GM10266 (cell line): ENCODE measurements at regions not wholly inside any gene's neighbourhood (a gene's known extent, or its start where the extent isn't known, plus 50 kb on each side); places are given as distances from the start of the nearest gene placed in this dataset.
"Not testable (repeated sequence)": the region's sequence is repeated elsewhere in the genome, so short reads cannot be mapped to it uniquely, and the experiment has no call there.

ENCODE experiments used
- DNase-seq: peaks from one replicate; pipeline ENCODE4 v3.0.0; 2012; ENCODE audit errors: extremely low spot score
- TF ChIP-seq, protein P1 (sequence below): IDR thresholded peaks from 2 replicates; pipeline ENCODE4 v1.5.1; 2012; ENCODE audit warnings: mild to moderate bottlenecking, low read depth; ENCODE audit not compliant: control insufficient read depth, insufficient read depth; ENCODE audit errors: missing control alignments

DNA sequence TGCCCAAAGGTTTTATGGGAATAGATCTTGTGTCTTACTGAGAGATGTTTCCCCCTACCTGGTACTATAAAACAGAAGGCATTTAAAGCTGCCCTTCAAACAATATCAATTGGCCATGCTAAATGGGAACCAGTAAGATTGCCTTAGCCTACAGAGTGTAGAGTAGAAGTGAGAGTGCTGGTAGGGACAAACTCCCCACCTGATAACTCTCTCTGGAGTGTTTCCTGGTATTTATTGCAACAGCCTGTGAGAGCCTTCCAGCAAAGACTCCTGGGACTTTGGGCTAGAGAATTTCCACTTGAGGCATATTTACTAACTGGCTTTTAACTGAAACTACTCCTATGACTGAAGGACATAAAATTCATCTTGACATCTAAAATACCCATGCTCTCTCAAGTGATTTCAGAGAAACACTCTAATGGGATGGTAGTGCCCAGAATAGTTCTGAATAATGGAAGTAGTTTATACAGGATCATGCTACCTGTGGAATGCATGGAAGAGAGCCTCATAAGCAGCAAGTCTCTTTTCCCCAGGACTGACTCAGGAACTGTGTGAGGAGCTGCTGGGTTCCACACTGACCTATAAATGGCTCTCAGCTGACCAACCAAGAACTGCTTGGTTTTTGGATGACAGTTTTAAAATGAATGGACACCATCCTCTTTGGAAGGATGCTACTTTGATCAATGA is 132.7 kb upstream of the SLITRK5 start:
- DNase-seq, result no peak
- TF ChIP-seq, protein P1, sequence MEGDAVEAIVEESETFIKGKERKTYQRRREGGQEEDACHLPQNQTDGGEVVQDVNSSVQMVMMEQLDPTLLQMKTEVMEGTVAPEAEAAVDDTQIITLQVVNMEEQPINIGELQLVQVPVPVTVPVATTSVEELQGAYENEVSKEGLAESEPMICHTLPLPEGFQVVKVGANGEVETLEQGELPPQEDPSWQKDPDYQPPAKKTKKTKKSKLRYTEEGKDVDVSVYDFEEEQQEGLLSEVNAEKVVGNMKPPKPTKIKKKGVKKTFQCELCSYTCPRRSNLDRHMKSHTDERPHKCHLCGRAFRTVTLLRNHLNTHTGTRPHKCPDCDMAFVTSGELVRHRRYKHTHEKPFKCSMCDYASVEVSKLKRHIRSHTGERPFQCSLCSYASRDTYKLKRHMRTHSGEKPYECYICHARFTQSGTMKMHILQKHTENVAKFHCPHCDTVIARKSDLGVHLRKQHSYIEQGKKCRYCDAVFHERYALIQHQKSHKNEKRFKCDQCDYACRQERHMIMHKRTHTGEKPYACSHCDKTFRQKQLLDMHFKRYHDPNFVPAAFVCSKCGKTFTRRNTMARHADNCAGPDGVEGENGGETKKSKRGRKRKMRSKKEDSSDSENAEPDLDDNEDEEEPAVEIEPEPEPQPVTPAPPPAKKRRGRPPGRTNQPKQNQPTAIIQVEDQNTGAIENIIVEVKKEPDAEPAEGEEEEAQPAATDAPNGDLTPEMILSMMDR, result no peak

DNA sequence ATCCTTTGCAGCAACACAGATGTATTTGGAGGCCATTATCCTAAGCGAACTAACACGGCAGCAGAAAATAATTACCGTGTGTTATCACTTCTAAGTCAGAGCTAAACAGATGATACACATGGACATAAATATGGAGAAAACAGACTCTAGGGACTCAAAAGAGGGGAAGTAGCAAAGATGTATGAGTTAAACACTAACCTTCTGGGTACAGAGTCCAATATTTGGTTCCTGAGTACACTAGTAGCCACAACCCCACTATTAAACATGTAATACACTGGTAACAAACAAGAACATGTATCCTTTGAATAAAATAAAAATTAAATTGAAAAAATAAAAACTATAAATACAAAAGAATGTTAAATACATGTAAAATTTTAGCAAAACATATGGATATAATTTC is 118.0 kb upstream of the SLITRK5 start:
- DNase-seq, result no peak
- TF ChIP-seq, protein P1, result no peak

DNA sequence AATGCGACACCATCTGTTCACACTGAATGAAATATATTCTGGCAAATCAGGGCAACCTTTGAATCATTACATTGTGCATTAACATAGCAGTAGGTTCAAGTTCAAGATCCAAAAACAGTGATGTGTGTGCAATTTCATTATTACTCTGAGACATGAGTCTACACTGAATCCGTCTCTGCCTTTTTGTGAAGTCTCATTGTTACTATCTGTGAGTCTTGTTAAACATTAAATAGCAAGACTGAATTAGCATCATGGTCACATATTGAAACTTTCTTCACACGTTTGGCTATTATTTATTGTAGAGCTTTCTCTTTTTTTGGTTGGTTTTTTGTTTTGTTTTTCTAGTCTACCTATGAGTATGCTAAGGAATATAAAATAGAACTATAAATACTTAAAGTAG is 117.1 kb upstream of the SLITRK5 start:
- DNase-seq, result no peak
- TF ChIP-seq, protein P1, result no peak

GRCh38 chr13:87557788-87558187 is 113.4 kb upstream of the SLITRK5 start:
- TF ChIP-seq, protein P1, result no peak
- no peak for DNase-seq

DNA sequence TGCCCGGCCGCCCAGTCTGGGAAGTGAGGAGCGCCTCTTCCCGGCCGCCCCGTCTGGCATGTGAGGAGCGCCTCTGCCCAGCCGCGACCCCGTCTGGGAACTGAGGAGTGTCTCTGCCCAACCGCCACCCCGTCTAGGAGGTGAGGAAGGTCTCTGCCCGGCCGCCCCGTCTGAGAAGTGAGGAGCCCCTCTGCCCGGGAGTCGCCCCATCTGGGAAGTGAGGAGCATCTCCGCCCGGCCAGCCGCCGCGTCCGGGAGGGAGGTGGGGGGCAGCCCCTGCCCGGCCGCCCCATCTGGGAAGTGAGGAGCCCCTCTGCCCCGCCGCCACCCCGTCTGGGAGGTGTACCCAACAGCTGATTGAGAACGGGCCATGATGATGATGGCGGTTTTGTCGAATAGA is 109.6 kb upstream of the SLITRK5 start:
- DNase-seq, result not testable (repeated sequence)

- DNase-seq, result no peak
- TF ChIP-seq, protein P1, result no peak
Measured at GRCh38 chr13:87570669-87571068, 100.5 kb upstream of the SLITRK5 start.

DNA sequence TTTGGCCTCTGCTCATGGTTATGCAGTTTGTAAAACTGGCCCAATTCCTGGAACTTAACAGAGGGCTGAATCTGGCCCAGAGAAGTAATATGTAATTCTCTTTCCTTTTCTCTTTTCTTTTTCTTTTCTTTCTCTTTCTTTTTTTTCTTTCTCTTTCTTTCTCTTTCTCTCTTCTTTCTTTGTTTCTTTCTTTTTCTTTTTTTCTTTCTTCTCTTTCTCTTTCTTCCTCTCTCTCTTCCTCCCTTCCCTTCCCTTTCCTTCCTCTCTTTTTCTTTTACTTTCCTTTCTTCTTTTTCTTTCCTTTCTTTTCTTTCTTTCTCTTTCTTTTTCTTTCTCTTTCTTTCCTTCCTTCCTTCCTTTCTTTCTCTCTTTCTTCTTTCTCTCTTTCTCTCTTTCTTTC is 88.8 kb upstream of the SLITRK5 start:
- DNase-seq, result no peak
- TF ChIP-seq, protein P1, result no peak

GRCh38 chr13:87590518-87590917 is 80.7 kb upstream of the SLITRK5 start:
- no peak for DNase-seq

DNA sequence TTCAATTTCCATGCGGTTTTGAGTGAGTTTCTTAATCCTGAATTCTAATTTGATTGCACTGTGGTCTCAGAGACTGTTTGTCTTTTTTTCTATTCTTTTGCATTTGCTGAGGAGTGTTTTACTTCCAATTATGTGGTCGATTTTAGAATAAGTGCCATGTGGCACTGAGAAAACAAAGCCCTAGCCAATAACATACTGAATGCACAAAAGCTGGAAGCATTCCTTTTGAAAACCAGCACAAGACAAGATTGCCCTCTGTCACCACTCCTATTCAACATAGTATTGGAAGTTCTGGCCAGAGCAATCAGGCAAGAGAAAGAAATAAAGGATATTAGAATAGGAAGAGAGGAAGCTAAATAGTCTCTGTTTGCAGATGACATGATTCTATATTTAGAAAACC is 66.7 kb upstream of the SLITRK5 start:
- not testable (repeated sequence) for DNase-seq

More at GRCh38 chr13:87590518-87590917, 80.7 kb upstream of the SLITRK5 start:
- TF ChIP-seq, protein P1, result no peak
